GM18505 (cell line): ENCODE measurements at regions not wholly inside any gene's neighbourhood (a gene's known extent, or its start where the extent isn't known, plus 50 kb on each side); places are given as distances from the start of the nearest gene placed in this dataset.
"Not testable (repeated sequence)": the region's sequence is repeated elsewhere in the genome, so short reads cannot be mapped to it uniquely, and the experiment has no call there.

ENCODE experiments used
- ATAC-seq: cut with Tn5 transposase; IDR thresholded peaks from one replicate; pipeline ENCODE4 v1.9.1; 2021; ENCODE audit not compliant: unreplicated experiment
- POLR2A ChIP-seq: IDR thresholded peaks from 4 replicates; pipeline ENCODE4 v1.6.1; 2011; ENCODE audit warnings: borderline replicate concordance; ENCODE audit not compliant: insufficient read depth, insufficient read length; ENCODE audit errors: extremely low read depth

GRCh38 chr1:229129301-229130027 lies 141.4 kb upstream of the RAB4A start:
- no peak for ATAC-seq
- no peak for TF ChIP-seq POLR2A

DNA sequence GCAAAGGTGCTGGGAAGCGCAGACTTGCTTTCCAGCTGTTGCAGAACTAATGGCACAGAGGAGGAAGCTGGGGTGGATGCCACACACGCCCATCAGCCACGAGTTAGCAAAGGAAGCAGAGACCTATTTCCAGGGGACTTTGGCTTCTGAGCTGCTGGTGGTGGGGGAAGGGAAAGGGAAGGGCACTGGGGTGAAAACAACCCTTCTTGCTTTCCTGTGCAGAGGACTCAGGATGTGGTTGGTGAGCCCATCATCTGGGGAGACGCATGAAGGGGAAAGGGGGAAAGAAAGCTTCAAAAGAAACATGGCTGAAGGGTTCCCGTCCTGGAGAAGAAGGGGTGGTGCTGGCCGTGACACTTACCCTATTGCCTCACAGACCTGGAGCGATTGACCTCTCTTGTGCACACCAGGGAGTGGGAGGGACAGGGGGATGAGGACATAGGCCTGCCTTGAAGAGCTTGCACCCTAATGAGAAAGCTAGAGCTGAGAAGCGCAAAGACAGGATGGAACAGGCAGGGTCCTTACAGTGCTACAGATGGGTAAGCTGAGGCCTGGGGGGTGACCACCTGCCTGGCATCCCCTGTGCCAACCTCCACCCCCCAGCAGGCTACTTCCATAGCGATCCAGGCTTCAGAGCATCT lies 140.8 kb upstream of the RAB4A start:
- ATAC-seq: no peak
- TF ChIP-seq POLR2A: no peak

DNA sequence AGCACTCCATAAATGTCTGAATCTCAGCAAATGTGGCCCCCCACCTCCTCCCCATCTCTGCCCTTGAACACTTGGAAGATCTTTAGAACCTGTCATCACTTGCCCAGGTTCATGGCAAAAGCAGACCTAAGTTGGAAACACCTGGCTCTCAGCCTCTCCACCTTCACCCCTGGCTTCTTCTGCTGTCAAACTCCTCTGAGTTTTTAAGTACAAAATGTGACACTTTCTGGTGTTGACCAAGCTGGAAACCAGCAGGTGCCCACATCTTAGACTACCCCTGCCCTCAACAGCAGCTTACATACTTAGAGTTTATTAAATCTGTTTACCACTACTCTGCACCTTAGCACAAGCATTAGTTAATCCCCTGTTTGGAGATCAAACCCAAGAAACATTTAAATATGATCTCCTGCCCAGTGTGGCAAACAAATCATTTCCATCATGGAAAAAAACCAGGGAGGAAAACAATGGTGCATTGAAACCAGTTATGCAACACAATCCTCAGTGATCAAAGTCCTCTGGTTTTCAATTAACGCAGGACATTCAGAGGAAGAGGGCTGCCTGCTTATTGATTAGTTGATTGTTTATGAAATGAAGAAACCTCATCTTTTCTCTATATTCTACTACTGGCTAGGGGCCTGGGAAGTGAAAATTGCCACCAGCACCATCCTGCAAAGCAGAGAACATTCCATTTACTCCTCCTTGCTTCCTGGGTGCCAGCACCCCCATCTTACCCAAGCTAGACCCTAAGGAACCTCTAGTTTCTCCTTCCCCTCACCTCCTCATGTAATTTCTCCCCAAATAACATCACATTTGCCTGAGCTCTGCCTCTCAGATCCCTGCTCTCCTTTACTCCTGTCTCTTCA lies 139.4 kb upstream of the RAB4A start:
- no peak for TF ChIP-seq POLR2A
- ATAC-seq: no peak

DNA sequence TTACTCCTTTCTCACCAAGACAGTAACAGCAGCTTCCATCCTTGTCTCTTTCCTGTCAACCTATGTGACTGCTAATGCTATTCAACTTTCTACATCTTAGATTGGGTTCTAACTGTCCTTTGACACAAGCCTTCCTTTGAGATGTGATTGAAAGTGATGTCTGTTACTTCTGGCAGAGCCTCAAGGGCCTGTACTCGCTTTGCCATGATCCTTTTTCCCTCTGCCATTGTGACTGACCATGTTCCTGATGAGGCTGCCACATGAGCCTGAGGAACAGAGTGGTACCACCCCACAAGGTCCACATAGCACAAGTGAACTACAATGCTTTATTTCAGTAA lies 138.8 kb upstream of the RAB4A start:
- ATAC-seq: no peak

GRCh38 chr1:229132706-229133105 lies 138.2 kb upstream of the RAB4A start:
- no peak for TF ChIP-seq POLR2A
- ATAC-seq: no peak

More for the DNA sequence above, 138.8 kb upstream of the RAB4A start:
- TF ChIP-seq POLR2A: no peak

DNA sequence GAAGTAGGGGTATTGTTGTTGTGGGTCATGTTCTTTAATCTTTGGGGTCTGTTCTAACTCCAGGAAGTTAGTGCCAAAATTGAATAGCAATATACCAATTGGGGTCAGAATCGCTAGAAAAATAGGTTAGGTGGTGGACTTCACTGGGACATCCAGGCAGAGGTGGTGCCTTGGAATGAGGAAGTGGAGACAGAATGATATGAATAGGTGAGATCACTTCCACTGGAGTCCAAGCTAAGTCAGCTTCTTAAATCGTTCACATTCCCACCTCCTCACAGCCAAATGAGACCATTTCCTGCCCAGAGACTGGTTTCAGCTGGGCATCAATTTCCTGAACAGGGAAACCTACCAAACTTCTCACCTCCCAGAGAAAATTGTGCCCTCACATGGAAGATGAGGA lies 137.8 kb upstream of the RAB4A start:
- TF ChIP-seq POLR2A: no peak
- no peak for ATAC-seq

GRCh38 chr1:229133811-229134210 lies 137.1 kb upstream of the RAB4A start:
- no peak for ATAC-seq
- TF ChIP-seq POLR2A: no peak

- not testable (repeated sequence) for ATAC-seq
Measured at GRCh38 chr1:229134381-229135217, 136.3 kb upstream of the RAB4A start.

DNA sequence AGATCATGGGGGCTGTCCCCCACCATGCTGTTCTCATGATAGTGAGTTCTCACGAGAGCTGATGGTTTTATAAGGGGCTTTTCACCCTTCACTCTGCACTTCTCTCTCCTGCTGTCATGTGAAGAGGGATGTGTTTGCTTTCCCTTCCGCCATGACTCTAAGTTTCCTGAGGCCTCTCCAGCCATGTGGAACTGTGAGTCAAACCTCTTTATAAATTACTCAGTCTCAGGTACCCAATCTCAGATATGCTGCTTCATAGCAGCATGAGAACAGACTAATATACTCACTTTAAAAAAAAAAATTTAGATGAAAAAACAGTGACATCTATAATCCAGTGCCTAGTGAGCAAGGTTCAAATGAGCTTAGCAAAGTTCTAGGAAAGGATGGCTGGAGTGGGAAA lies 135.1 kb upstream of the RAB4A start:
- TF ChIP-seq POLR2A: no peak
- no peak for ATAC-seq

DNA sequence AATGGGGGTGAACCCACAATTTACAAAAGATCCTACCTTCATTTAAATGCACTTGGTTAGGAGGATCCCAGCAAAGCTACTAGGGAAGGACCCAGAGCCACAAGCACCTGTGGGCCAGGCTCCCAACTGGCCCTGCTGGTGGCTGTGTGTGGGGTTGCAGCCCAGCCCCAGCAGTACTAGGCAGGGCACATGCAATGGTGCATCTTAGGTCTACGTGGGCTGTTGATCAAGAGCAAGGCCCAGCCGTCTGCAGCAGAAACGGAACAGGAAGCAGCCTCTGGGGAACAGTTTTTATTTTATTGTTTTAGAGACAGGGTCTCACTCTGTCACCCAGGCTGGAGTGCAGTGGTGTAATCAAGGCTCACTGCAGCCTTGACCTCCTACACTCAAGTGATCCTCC lies 134.1 kb upstream of the RAB4A start:
- ATAC-seq: no peak
- no peak for TF ChIP-seq POLR2A

- ATAC-seq: no peak
- TF ChIP-seq POLR2A: no peak
Measured at GRCh38 chr1:229137271-229137670, 133.6 kb upstream of the RAB4A start.

GRCh38 chr1:229138058-229138457 lies 132.9 kb upstream of the RAB4A start:
- no peak for ATAC-seq
- no peak for TF ChIP-seq POLR2A
